Large intestine (tissue), 3 donors: ENCODE measurements at regions not wholly inside any gene's neighbourhood (a gene's known extent, or its start where the extent isn't known, plus 50 kb on each side); places are given as distances from the start of the nearest gene placed in this dataset.

Experiments
- DNase-seq, 2 donors: peaks; one replicate each; pipeline versions ENCODE4 v3.0.0 to v3.0.0-alpha.2; 2013
- H3K27ac ChIP-seq: one replicate; pipeline ENCODE4 v1.5.1; 2013; ENCODE audit warnings: low read length
- H3K27me3 ChIP-seq: 2 replicates; pipeline ENCODE4 v1.6.1; 2013; ENCODE audit warnings: low read length; ENCODE audit not compliant: control insufficient read depth, insufficient read depth
- H3K36me3 ChIP-seq: 2 replicates; pipeline ENCODE4 v1.6.1; 2013; ENCODE audit warnings: low read length; ENCODE audit not compliant: control insufficient read depth, insufficient read depth
- H3K4me1 ChIP-seq: one replicate; pipeline ENCODE4 v1.6.1; 2013; ENCODE audit warnings: low read length; ENCODE audit not compliant: control insufficient read depth, insufficient read depth
- H3K4me3 ChIP-seq: one replicate; pipeline ENCODE4 v1.5.1; 2013; ENCODE audit warnings: low read length
- H3K9me3 ChIP-seq: one replicate; pipeline ENCODE4 v1.6.1; 2013; ENCODE audit warnings: mild to moderate bottlenecking, low read depth, low read length, moderate library complexity; ENCODE audit not compliant: control insufficient read depth
- WGBS: methylation state at CpG from one replicate; pipeline ENCODE4 v1.1.5; 2013; ENCODE audit warnings: low lambda C conversion rate; ENCODE audit not compliant: insufficient coverage; 5-methylcytosine and 5-hydroxymethylcytosine counted together

- 100% methylated on average over 2 of the region's 3 CpGs for WGBS
- Histone ChIP-seq H3K4me1 (no peaks in the 10 kb centered on the region), H3K27ac (no peak overlapping the region), H3K4me3 (no peak overlapping the region), H3K9me3 (no peaks in the 10 kb centered on the region), H3K27me3 (no peaks in the 10 kb centered on the region), H3K36me3 (no peaks in the 10 kb centered on the region)
- no peak for DNase-seq
Measured at GRCh38 chr3:148428862-148429605, 268.7 kb upstream of the AGTR1 start.

DNA sequence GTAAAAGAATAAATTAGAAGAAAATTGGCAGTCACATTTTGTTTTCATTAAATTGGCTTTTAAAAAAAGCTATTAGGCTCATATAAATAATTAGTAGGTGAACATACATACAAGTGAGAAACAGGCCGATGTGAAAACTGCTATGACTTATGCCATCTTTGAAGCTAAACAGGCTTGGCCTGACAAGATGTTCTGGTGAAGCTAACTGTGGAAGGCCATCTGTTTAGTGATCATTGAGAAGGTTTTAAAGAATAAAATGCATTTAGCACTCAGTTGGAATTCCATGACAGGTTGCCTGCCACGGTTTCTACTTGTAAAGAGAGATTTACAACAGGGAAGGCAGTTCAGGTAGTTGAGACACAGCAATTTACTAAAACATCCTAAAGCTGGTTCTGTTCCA, 264.0 kb upstream of the AGTR1 start:
- Histone ChIP-seq H3K4me3 (no peak overlapping the region), H3K27me3 (no peaks in the 10 kb centered on the region), H3K27ac (no peak overlapping the region), H3K9me3 (no peaks in the 10 kb centered on the region), H3K4me1 (no peaks in the 10 kb centered on the region), H3K36me3 (no peaks in the 10 kb centered on the region)
- 33% methylated on average over 1 of the region's 2 CpGs for WGBS
- no peak for DNase-seq

GRCh38 chr3:148435534-148435933, 262.2 kb upstream of the AGTR1 start:
- no peak overlapping the region for H3K27ac ChIP-seq
- no peaks in the 10 kb centered on the region for H3K9me3 ChIP-seq
- H3K4me3 ChIP-seq = no peak overlapping the region
- H3K4me1 ChIP-seq = no peaks in the 10 kb centered on the region
- DNase-seq = no peak
- no peaks in the 10 kb centered on the region for H3K27me3 ChIP-seq
- no peaks in the 10 kb centered on the region for H3K36me3 ChIP-seq

DNA sequence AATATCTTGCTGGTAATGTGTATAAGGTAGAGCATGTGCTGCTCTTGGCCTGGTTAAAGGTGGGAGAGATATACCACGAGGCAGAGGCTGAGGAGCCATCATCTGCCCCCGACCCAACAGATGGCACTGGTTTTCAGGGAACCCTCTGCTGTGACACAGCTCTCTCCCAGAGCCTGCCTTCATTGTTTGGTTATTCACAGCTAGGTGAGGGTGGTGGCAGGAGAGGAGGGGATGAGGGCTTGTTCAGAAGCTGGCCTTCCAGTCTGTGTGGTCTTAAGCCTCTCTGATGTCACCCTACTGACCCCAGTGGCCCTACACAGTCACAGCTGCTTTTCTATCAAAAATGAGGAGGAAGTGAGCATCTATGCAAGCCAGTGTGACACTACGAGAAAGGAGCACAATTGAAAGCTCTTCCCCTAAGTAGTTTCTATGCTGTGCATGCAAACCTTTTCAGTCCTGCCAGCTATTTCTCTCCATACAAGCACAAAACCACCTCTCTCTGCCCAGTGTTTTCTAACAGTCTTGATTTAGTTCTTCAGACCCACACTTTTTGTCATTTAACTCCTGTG, 258.4 kb upstream of the AGTR1 start:
- H3K36me3 ChIP-seq = no peaks in the 10 kb centered on the region
- no peak overlapping the region for H3K4me3 ChIP-seq
- H3K9me3 ChIP-seq = no peaks in the 10 kb centered on the region
- no peaks in the 10 kb centered on the region for H3K27me3 ChIP-seq
- H3K4me1 ChIP-seq = no peaks in the 10 kb centered on the region
- no peak overlapping the region for H3K27ac ChIP-seq
- DNase-seq = no peak
- WGBS = no CpG with 5 or more reads among the region's 3 CpGs

- Histone ChIP-seq H3K27ac (no peak overlapping the region), H3K9me3 (no peaks in the 10 kb centered on the region), H3K4me3 (no peak overlapping the region), H3K4me1 (no peaks in the 10 kb centered on the region), H3K36me3 (no peaks in the 10 kb centered on the region), H3K27me3 (no peaks in the 10 kb centered on the region)
- peak in 1 of 2 donors; percentile 58 for DNase-seq
- no CpG with 5 or more reads among the region's 1 CpG for WGBS
Measured at GRCh38 chr3:148441191-148441590, 256.5 kb upstream of the AGTR1 start.

DNA sequence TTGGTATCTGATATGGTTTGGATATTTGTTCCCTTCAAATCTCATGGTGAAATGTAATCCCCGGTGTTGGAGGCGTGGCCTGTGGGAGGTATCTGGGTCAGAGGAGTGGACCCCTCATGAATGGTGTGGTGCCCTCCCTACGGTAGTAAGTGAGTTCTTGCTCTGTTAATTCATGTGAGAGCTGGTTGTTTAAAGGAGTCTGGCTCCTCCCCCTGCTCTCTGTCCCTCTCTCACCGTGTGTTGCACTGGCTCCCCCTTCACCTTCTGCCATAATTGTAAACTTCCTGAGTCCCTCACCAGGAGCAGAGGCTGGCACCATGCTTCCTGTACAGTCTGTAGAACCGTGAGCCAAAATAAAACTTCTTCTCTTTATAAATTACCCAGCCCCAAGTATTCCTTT, 246.9 kb upstream of the AGTR1 start:
- WGBS = 40% methylated on average over 1 of the region's 5 CpGs
- Histone ChIP-seq H3K27me3 (no peaks in the 10 kb centered on the region), H3K9me3 (no peaks in the 10 kb centered on the region), H3K4me1 (peaks cover 14% of the 10 kb centered on the region), H3K4me3 (no peak overlapping the region), H3K27ac (peak overlapping the region; percentile 54), H3K36me3 (no peaks in the 10 kb centered on the region)
- DNase-seq = peak in 1 of 2 donors; percentile 53

GRCh38 chr3:148451969-148452368, 245.7 kb upstream of the AGTR1 start:
- Histone ChIP-seq H3K4me3 (no peak overlapping the region), H3K27me3 (no peaks in the 10 kb centered on the region), H3K36me3 (no peaks in the 10 kb centered on the region), H3K9me3 (no peaks in the 10 kb centered on the region), H3K27ac (peak overlapping the region; percentile 20), H3K4me1 (peaks cover 14% of the 10 kb centered on the region)
- no peak for DNase-seq

DNA sequence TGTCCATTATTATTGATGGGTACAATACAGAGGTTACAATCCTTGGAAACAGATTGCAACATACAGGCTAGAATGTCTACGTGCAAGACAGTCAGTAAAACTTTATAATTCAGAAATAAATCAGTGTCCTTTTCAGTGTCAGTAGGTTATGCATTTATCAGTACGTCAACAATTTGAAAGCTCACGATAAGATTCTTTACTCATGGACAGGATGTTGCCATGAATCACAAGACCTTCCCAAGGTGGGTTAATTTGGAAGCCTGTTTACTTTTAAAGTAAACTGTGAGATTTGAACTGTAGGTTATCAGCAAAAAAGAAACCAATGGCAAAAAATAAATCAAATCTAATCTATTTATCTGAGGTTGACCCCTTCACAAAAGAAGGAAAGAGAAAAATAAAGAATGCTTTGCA, 243.9 kb upstream of the AGTR1 start:
- peak overlapping the region; percentile 61 for H3K27ac ChIP-seq
- no peaks in the 10 kb centered on the region for H3K36me3 ChIP-seq
- peaks cover 14% of the 10 kb centered on the region for H3K4me1 ChIP-seq
- no peak overlapping the region for H3K4me3 ChIP-seq
- no peaks in the 10 kb centered on the region for H3K27me3 ChIP-seq
- peak in 1 of 2 donors; percentile 60 for DNase-seq
- WGBS = no CpG with 5 or more reads among the region's 3 CpGs
- no peaks in the 10 kb centered on the region for H3K9me3 ChIP-seq

- Histone ChIP-seq H3K4me3 (no peak overlapping the region), H3K27me3 (no peaks in the 10 kb centered on the region), H3K4me1 (peaks cover 14% of the 10 kb centered on the region), H3K27ac (no peak overlapping the region), H3K36me3 (no peaks in the 10 kb centered on the region), H3K9me3 (no peaks in the 10 kb centered on the region)
- no peak for DNase-seq
- 71% methylated on average over 1 of the region's 4 CpGs for WGBS
Measured at GRCh38 chr3:148455098-148455497, 242.6 kb upstream of the AGTR1 start.

GRCh38 chr3:148457886-148458285, 239.8 kb upstream of the AGTR1 start:
- no peaks in the 10 kb centered on the region for H3K36me3 ChIP-seq
- peaks cover 5% of the 10 kb centered on the region for H3K4me1 ChIP-seq
- H3K27ac ChIP-seq = no peak overlapping the region
- no peak overlapping the region for H3K4me3 ChIP-seq
- peaks cover 2% of the 10 kb centered on the region for H3K9me3 ChIP-seq
- no peaks in the 10 kb centered on the region for H3K27me3 ChIP-seq
- no peak for DNase-seq
- WGBS = 83% methylated on average over 1 of the region's 1 CpG

DNA sequence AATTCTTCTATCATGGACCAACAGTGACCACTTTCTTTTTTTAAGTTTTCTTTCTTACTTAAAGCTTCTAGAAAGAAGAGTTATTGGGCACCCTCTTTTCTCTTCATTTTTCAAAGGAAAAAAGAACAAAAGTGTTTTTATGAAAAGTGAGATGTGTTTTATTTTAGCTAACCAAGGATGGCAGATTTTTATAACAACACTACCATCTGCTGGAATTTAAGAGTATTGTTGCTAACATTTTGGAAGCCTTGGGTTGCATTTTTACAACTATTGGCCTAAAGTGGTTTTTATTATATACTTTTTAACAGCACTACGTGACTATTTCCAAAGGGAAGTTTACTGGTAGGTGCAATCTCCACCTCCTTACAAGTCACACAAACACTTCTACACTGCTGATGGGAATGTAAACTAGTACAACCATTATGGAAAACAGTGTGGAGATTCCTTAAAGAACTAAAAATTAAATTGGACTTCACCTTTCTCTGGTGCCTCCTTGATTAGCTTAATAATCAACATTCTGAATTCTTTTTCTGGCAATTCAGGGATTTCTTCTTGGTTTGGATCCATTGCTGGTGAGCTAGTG, 237.7 kb upstream of the AGTR1 start:
- Histone ChIP-seq H3K27ac (no peak overlapping the region), H3K4me3 (no peak overlapping the region), H3K9me3 (peaks cover 2% of the 10 kb centered on the region), H3K4me1 (no peaks in the 10 kb centered on the region), H3K27me3 (no peaks in the 10 kb centered on the region), H3K36me3 (no peaks in the 10 kb centered on the region)
- no peak for DNase-seq
- WGBS = 100% methylated on average over 1 of the region's 1 CpG
